GM18907 (cell line): ENCODE measurements at regions not wholly inside any gene's neighbourhood (a gene's known extent, or its start where the extent isn't known, plus 50 kb on each side); places are given as distances from the start of the nearest gene placed in this dataset.

Experiments
- ATAC-seq: cut with Tn5 transposase; IDR thresholded peaks from one replicate; pipeline ENCODE4 v1.9.1; 2021; ENCODE audit warnings: mild to moderate bottlenecking, moderate library complexity; ENCODE audit not compliant: unreplicated experiment

DNA sequence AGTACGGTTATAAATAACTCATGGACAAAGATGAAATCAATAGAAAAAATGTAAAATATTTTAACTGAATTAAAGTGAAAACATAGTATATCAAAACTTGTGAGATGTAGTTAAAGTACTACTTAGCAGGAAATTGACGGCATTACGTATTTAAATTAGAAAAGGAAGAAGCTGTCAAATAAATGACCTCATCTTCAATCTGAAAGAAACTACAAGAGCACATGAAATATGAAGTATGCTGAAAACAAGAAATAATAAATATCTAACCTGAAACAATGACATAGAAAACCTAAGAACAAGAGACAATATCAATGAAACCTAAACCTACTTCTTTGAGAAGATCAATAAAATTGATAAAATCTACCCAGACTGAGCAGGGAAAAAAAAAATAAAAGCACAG is 122.2 kb upstream of the PDE4B start:
- no peak for ATAC-seq

DNA sequence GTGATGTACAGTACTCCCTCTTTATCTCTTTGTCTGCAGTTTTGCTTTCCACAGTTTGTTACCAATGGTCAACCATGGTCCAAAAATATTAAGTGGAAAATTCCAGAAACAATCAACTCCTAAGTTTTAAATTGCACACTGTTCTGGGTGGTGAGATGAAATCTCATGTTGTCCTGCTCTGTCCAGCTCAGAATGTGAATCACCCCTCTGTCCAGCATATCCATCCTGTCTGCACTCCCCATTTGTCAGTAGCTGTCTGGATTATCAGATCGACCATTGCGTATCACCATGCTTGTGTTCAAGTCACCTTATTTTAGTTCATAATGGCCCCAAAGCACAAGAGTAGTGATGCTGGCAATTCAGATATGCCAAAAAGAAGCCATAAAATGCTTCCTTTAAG is 118.2 kb upstream of the PDE4B start:
- ATAC-seq, result no peak

DNA sequence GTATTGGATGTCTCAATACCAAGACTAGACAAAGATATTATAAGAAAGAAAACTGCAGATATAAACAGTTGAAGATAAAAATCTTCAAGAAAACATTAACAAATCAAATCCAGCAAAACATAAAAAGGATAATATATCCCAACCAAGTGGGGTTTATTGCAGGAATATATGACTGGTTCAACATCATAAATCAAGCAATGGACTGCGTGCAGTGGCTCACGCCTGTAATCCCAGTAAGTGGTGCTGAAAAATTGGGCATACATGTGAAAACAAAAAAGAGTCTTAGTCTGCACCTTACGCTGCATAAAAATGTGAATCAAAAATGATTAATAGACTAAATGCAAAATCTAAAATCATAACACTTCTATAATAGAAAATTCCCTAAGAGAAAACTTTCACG is 112.9 kb upstream of the PDE4B start:
- no peak for ATAC-seq

DNA sequence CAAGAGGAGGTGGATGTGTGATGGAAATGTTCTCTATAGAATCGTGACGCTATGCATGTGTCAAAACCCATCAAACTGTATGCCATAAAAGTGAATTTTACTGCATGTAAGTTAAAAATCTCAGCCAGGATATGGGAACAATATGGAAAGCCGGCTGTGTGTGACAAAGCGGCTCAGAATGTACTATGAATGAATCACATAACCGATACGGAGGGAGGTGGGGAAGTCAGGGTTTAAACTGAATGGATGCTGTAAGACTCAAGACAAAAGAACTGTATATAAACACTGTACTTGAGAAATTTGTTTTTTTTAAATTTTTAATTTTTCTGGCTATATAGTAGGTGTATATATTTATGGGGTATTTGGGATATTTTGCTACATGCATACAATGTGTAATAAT is 111.6 kb upstream of the PDE4B start:
- ATAC-seq, result no peak

DNA sequence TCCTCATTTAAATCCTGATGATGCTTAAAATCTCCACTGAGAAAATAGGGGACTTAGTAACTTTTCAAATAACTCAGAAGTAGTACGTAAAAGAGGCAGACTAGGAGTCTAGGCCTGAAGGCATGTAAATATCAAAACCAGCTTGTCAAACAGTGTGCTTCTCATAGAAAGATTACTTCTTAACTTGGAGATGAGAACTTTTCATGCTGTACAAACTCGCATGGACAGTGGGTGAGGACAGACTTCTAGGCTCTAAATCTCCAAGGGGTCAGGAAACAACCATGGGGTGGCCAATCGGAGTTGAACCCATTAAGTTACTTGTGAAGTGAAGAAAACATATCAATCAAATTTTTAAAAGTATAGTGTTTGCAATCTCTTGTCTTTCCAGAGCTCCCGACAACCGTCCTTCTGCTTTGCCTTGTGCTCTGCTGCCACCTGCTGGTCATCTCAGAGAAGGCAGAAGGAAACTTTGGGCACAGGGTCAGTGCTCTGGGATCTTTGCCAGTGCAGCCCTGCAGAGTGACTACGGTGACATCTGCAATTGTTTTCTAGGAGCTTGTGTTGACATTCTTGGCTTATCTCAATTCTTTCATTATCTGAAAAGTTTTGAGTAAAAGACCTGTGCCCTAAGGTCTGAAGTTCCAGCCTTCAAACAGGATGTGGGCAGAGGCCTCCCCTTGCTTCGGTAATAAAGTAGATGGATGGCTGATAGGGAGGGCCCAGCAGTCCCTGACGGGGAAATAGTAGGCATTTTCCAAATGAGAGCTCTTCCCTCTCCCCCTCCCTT is 105.1 kb upstream of the PDE4B start:
- ATAC-seq, result peak; percentile 94

DNA sequence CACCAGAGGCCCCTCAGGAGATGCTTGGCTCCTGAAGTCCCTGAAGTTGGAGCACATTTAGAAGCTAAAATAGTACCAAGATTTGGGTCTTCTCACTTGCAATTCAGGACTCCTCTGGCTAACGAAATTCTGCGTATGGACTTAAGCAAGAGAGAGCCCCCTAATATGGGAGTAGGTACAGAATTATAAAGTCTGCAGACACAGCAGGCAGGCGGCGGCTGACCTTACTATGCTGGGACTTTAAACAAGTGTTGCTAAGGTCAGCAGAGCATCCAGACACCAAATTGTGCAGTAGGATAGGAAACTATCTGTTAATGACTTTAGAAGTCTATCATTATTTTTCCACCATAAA is 104.5 kb upstream of the PDE4B start:
- no peak for ATAC-seq

DNA sequence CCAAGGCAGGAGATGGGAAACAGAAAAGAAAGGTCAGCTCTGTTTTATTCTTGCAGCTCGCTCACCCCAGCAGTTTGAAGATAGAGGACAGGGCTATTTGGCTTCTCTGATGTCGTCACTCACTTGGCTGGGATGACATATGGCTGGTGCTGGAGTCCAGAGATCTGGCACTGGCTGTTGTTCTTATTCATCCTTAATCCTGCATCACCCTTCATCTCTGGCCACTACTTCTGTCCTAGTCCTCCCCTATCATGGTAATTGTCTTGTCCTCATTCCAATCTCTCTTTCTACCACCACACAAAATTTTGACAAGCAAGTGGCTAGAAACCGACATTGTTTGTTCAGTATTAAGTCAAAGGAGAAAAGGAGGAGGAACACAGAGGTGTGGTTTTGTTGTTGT is 103.8 kb upstream of the PDE4B start:
- ATAC-seq, result no peak

DNA sequence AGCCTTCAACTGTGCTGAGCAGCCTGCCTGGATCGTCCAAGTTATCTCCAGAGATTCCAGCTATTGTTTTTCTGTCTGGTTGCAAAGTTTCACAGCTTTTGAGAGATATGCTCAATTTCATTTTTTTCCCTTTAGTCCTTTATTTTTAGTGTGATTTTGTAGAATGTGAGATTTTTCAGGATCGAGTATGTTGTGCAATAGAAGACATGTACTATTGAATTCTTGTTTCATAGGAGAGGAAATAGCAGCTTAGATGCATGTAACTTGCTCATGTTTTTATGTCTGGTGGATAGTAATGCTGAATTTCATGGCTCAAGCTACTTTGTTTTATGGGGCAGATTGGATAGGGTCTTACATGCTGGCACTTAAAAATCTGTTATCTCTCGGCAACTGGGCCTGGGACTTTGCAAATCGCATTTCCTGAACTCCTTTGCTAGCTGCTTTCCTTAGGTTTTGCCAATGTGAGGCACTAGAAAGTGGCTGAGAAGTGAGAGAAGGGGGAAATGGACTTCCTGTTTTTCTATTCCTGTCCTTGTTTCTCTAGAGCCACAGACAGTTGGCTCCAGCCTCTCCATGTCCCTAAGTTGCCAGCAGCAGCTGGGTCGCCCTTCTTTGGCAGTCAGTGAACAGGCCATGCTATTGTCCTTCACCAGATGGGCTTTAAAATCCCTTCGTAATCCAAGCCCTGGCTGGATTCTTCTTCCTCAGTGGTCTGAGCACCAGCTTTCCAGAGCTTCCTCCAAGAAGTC is 101.4 kb upstream of the PDE4B start:
- ATAC-seq, result no peak

DNA sequence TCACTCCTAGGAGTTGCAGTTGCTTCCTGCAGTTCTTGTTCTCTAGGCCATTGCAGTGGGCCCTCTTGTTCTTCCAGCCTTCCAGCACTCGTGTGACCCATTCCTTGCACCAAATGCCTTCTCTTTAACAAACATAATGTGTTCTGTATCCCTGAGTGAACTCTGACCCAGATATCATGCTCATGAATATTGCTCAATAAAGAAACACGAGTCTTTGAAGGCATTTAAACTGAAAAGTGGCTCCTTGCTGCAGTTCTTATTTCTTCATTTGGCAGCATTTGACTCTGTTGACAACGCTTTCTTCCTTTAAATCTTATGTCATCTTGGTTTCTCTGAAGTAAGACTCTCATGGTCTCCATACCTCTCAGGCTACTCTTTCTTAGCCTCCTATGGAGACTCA is 100.7 kb upstream of the PDE4B start:
- no peak for ATAC-seq

DNA sequence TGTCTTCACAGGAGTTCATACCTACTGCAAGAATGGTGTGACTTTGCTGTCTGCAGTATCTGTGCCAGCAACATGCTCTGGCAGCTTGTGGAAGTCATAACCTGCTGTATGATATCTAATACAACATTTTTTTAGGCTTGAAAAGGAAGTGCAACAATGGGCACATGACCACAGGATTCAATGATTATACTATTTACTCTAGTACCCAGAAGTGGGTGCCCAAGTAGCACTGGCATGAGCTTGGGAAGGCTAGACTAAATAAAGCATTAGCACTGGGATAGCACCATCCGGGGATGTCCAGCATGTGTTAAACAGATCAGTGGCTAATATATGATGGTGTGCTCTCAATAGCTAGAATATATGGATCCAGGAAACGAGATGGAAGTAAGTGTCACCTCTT is 98.6 kb upstream of the PDE4B start:
- no peak for ATAC-seq

DNA sequence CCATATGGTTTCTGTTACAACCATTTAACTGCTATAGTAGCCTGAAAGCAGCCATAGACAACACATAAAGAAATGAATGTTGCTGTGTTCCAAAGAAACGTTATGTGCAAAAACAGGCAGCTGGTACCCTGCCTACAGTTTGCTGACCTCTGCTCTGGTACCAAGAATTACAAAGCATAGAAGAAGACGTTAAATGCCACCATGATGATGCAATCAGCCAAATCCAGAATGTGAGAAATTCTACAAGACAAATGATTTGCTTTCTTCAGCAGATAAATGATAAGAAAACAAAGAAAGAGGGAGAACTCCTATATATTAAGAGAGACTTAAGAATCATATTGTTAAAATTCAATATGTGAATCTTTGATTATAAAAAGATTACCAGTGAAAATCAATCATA is 97.8 kb upstream of the PDE4B start:
- no peak for ATAC-seq

DNA sequence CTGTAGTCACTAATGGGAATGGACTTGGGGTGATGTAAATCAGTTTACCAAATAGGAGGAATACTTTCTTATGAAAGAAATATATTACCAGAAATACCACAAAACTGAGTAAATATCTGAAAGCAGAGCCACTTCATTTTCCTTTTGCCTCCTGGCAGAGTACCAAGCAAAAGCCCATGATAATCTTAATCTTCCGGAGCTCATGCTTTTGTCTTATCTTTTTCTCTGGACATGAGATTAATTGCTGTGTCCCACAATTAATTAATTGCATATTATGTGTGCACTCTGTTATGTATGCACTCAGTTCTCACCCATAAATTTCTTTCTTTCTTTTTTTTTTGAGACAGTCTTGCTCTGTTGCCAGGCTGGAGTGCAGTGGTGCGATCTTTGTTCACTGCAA is 94.1 kb upstream of the PDE4B start:
- ATAC-seq, result no peak

DNA sequence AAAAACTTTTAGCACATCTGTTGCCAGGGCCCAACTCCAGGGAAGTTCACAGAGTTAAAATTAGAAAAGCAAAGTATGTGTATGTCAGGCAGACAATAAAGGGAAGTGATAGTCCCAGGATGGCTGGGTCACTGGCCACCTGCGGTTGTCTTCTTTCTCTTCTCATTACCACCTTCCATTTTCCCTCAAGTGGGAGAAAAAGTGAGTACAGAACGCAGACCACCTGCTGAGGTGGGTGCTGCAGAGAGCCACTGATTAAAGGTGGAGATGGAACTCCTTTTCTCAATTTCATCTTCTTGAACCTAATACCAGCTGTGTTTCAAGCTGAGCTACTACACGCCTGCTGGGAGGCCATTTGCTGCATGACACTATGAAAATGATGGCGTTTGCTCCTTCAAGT is 88.8 kb upstream of the PDE4B start:
- ATAC-seq, result peak; percentile 51

DNA sequence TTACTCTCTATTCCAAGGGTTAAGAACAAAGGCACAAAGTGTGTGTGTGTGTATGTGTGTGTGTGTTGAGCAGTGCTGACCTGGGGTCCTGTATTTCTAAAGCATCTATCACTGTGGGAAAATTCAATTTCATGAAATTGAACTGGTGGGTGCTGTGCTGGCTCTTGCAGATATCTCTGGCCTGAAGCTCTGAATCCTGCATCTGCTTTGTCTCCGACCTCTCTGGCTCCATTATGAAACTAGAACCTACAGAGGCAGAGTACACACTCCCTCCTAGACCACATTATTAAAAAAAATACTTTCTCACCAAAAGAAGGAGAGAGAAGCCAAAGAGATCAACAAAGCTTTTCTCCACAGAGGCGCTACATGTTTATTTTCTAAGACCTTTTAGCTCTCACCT is 88.4 kb upstream of the PDE4B start:
- no peak for ATAC-seq

DNA sequence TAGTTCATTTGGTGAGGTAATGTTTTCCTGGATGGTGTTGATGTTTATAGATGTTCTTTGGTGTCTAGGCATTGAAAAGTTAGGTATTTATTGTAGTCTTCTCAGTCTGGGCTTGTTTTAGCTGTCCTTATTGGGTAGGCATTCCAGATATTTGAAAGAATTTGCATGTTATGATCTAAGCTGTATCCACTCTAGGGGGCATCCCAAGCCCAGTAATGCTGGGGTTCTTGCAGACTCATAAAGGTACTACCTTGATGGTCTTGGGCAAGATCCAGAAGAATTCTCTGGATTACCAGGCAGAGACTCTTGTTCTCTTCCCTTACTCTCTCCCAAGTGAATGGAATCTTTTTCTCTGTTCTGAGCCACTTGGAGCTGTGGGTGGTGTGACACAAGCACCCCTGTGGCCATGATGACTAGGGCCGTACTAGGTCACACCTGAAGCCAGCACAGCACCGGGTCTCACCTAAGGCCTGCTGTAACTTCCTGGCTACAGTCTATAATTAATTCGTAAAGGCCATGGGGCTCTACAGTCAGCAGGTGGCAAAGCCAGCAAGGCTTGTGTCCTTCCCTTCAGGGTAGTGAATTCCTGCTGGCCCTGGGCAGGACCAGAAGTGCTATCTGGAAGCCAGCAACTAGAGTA is 74.8 kb upstream of the PDE4B start:
- no peak for ATAC-seq

DNA sequence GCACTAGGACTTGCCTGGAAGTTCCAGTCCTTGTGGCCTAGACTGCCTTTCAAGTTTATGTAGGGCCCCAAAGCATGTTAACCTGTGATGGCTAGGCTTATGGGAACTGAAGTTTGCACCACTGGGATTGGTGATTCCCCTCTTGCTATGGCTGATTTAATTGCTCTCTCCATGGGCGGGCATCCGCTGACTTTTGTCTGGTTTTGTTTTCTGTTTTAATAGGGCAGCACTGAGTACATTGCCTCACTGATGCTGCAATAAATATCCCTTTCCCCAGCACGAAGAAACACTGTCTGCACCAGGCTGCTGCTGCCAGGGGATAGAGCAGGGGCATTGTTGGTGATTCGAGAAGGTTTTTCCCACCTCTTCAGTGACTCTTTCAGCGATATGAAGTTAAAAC is 73.3 kb upstream of the PDE4B start:
- no peak for ATAC-seq

DNA sequence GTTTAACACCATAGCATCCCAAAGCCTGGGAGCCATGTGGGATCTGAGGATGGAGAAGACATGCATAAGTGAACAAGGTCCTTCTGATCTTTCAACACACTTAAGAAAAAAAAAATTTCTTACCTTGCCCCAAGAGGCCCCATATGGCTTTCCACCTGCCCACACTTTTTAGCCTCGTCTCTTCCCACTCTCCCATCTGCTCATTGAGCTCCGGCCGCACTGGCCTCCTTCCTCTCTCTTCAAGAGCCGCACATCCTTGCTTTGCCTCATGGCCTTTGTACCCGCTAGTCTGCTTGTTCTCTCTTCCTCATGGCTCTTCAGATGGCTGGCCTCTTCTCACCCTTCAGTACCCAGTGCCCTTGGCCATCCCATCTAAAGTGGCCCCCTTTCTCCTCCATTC is 70.2 kb upstream of the PDE4B start:
- no peak for ATAC-seq

DNA sequence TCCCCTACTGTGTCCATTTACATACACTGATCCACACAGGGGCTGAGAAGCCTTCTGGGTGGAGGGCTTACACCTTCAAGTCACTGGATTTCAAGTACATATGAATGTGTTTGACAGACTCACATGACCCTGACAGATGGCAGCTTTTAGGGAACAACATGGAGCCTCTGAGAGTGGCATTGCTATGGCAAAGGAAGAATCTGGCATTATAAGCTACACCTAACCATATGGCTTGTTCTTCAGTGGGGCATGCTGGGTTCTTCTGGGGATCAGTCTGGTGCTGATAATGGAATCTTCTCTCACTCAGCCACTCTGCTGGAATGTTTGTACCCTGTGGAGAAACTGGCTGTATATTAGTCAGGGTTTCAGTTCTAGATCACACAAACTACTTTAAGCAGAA is 68.5 kb upstream of the PDE4B start:
- no peak for ATAC-seq

DNA sequence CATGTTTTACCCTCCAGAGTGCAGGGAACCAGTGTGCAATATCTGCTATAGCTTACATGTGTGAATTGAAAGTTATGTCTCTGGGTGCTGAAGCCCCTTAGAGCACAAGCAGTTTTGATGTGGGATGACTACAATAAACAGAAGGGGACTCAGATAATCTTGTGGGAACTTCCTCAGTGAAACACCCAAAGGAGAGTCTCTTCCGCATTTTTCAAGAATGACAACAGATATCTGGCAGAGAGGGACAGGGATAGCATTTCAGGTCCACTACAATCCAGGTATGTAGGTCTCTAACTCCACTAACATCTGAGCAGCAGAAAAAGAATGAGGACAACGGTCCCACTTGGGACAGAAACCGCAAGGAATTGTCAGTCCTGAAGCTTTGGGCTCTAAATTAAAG is 67.6 kb upstream of the PDE4B start:
- no peak for ATAC-seq

DNA sequence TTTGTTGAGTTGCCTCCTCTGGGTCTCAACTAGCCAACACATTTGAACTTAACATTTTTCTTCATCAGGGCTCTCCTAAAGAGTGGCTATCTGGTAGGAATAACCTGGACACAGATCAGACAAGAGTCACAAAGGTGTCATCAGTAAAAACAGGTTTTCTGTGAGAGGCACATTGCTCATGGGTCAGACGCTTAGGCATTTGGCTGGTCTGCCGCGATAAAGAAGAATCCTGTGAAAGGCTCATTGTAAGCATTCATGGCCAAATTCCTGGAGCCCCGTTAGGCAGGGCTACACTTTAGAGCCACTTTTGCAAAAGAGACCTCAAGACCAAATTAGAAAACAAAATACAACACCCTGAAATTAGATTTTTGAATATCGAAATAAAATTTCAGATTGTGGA is 64.2 kb upstream of the PDE4B start:
- no peak for ATAC-seq

DNA sequence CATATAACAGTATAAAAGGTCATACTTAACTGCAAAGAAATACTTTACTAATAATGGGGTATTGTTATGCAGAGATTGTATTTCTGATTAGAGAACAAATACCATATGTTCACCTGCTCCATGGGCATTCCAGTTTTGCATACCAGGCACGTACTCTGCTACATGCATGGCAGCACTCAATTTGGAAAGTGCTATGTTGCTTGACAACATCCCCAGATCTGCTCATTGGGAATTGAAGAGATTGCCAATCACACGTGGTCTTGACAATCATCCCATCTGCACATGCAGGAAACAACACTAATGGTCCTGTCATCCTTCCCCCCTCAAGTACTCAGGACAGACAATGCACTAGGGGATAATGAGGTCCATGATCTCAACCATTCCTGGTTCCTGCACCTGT is 63.4 kb upstream of the PDE4B start:
- no peak for ATAC-seq

DNA sequence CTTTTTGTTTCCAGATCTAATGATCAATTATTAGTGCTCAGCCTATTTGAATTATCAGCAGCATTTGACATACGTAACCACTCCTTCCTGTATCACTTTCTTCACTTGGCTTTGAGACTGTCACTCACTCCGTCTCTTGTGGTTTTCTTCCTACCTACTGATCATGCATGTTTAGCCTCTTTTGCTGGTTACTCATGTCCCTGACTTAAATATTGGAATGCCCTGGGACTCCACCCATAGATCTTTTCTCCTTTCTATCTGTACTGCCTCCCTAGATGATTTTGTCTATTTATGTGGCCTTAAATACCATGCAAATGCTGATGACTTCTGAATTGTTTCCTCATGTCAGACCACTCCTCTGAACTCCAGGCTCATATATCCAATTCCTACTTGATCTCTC is 57.7 kb upstream of the PDE4B start:
- ATAC-seq, result no peak
